Activated CD4-positive, alpha-beta T cell treated with anti-CD3 and anti-CD28 coated beads, Interleukin-2, amount 10 ng/mL, durations not matched to agents 7 days and 5 days (primary cell): ENCODE measurements at regions not wholly inside any gene's neighbourhood (a gene's known extent, or its start where the extent isn't known, plus 50 kb on each side); places are given as distances from the start of the nearest gene placed in this dataset.

Experiments used
- CTCF ChIA-PET: fragments of 350-600 bp; sonication (Branson Sonifier 250); formaldehyde crosslinking; loops from one replicate; lab custom pipeline; 2021; ENCODE audit warnings: antibody characterized with exemption; lab: Charles Lee
- POLR2A ChIA-PET: fragments of 350-600 bp; sonication (Branson Sonifier 250); formaldehyde crosslinking; loops from one replicate; lab custom pipeline; 2021; ENCODE audit warnings: antibody characterized with exemption; lab: Charles Lee
- DNase-seq: peaks from one replicate; pipeline ENCODE4 v3.0.0-alpha.2; 2020
- H3K27ac Mint-ChIP-seq: one replicate; pipeline ENCODE4 v1.8.0; 2021; ENCODE audit warnings: mild to moderate bottlenecking, moderate library complexity, mixed read lengths
- H3K27me3 Mint-ChIP-seq: one replicate; pipeline ENCODE4 v1.8.0; 2021; ENCODE audit warnings: mixed read lengths
- H3K36me3 Mint-ChIP-seq: one replicate; pipeline ENCODE4 v1.8.0; 2021; ENCODE audit warnings: low read depth, mixed read lengths
- H3K4me1 Mint-ChIP-seq: one replicate; pipeline ENCODE4 v1.8.0; 2021; ENCODE audit warnings: mixed read lengths
- H3K4me3 Mint-ChIP-seq: one replicate; pipeline ENCODE4 v1.8.0; 2021; ENCODE audit warnings: mild to moderate bottlenecking, moderate library complexity, mixed read lengths
- H3K9me3 Mint-ChIP-seq: one replicate; pipeline ENCODE4 v1.8.0; 2021; ENCODE audit warnings: mixed read lengths

- ChIA-PET CTCF (interaction anchor here (0.6 to 1.4 kb wide), 8 partner anchors 9 to 75 kb away, joined by 3 to 6 read pairs (median 3); no protein-coding TSS in a partner anchor), POLR2A (no interaction called here)
- H3K27ac Mint-ChIP-seq = peak overlapping the region; percentile 88
- H3K4me1 Mint-ChIP-seq = peaks cover 90% of the 10 kb centered on the region
- peak overlapping the region; percentile 23 for H3K4me3 Mint-ChIP-seq
- H3K36me3 Mint-ChIP-seq = peaks cover 9% of the 10 kb centered on the region
- H3K9me3 Mint-ChIP-seq = peaks cover 2% of the 10 kb centered on the region
- no peaks in the 10 kb centered on the region for H3K27me3 Mint-ChIP-seq
- peak; percentile 50 for DNase-seq
These were observed 204.0 kb upstream of the ID2 start for GRCh38 chr2:8477552-8478470.

- peaks cover 8% of the 10 kb centered on the region for H3K36me3 Mint-ChIP-seq
- H3K27me3 Mint-ChIP-seq = no peaks in the 10 kb centered on the region
- no peak overlapping the region for H3K4me3 Mint-ChIP-seq
- peaks cover 1% of the 10 kb centered on the region for H3K9me3 Mint-ChIP-seq
- peaks cover 91% of the 10 kb centered on the region for H3K4me1 Mint-ChIP-seq
- CTCF ChIA-PET = interaction anchor here (0.6 to 1.4 kb wide), 5 partner anchors 10 to 74 kb away, joined by 3 to 6 read pairs (median 3); no protein-coding TSS in a partner anchor
- POLR2A ChIA-PET = no interaction called here
- peak overlapping the region; percentile 88 for H3K27ac Mint-ChIP-seq
- no peak for DNase-seq
These were observed 203.4 kb upstream of the ID2 start for GRCh38 chr2:8478471-8478793.

DNA sequence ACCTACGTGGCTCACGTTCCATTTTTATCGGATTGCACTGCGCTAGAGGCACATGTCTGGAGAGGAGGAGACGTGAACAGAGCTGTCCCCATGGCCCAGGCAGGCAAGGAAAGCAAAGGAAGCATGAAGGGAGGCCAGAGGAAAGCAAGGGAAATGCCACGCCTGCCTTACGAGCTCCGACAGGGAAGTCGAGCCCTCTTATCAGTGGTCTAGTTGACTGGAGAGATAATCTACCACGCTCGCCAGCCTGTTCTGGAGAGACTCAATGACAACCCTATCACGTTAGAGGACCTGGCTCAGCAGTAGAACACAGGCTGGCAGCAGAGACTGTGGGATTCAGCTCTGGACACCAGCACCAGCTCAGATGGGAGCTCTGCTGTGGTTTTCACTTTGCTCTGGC lies 202.6 kb upstream of the ID2 start:
- no peaks in the 10 kb centered on the region for H3K9me3 Mint-ChIP-seq
- peak overlapping the region; percentile 3 for H3K27ac Mint-ChIP-seq
- H3K27me3 Mint-ChIP-seq = no peaks in the 10 kb centered on the region
- peaks cover 83% of the 10 kb centered on the region for H3K4me1 Mint-ChIP-seq
- CTCF ChIA-PET = interaction anchor here (0.9 kb wide), 1 partner anchor 10 kb away, joined by 3 read pairs; no protein-coding TSS in a partner anchor
- DNase-seq = no peak
- H3K4me3 Mint-ChIP-seq = no peak overlapping the region
- POLR2A ChIA-PET = no interaction called here
- no peaks in the 10 kb centered on the region for H3K36me3 Mint-ChIP-seq

DNA sequence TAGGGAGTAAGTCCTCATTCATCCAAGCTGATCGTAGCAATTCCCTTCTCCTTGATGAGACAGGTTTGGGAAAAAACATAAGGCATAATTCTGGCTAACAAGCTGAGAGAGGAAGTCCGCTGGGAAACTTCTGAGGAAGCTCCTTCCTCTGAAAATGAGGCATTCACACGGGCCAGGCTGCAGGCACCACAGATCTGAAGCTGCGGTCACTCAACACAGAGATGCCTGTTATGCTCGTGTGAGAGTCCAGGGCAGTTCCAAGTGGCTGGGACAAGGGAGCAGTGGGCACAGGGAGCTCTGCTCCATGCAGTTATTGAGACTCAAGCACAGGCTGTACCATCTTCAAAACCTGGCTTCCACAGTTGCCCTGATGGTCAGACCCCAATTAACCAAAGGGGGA lies 200.9 kb upstream of the ID2 start:
- H3K9me3 Mint-ChIP-seq = no peaks in the 10 kb centered on the region
- H3K4me3 Mint-ChIP-seq = no peak overlapping the region
- POLR2A ChIA-PET = no interaction called here
- no peaks in the 10 kb centered on the region for H3K36me3 Mint-ChIP-seq
- no peaks in the 10 kb centered on the region for H3K27me3 Mint-ChIP-seq
- CTCF ChIA-PET = interaction anchor here (0.8 to 2.1 kb wide), 7 partner anchors 9 to 63 kb away, joined by 4 to 8 read pairs (median 6); no protein-coding TSS in a partner anchor
- no peak for DNase-seq
- H3K27ac Mint-ChIP-seq = peak overlapping the region; percentile 42
- peaks cover 79% of the 10 kb centered on the region for H3K4me1 Mint-ChIP-seq

DNA sequence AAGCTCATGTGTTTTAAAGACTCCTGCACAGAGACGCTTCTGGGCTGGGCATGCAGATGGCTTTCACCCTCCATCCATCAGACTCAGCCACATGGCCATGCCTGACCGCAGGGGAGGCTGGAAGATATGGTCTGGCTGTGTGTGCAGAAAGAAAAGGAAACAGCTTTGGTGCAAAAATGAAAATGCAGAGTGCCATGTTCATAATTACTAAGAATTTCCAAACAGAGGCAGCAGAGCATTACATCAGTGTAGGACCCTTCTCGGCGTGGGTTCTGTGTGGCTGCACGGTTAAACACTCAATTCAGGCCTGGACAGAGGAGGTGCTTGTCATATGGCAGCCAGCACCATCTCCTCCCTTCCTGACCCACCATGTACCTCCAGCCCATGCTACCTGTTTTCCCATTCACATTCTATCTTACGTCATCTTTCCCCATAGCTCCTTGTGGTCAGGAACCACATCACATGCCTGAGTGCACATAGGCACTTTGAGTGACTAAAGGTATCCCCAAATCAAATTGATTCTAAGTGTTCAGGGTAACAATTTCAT lies 200.3 kb upstream of the ID2 start:
- H3K4me3 Mint-ChIP-seq = no peak overlapping the region
- no peaks in the 10 kb centered on the region for H3K27me3 Mint-ChIP-seq
- peaks cover 80% of the 10 kb centered on the region for H3K4me1 Mint-ChIP-seq
- DNase-seq = peak; percentile 45
- H3K27ac Mint-ChIP-seq = peak overlapping the region; percentile 59
- POLR2A ChIA-PET = no interaction called here
- CTCF ChIA-PET = interaction anchor here (0.8 to 2.8 kb wide), 9 partner anchors 9 to 63 kb away, joined by 4 to 13 read pairs (median 6); no protein-coding TSS in a partner anchor
- H3K9me3 Mint-ChIP-seq = no peaks in the 10 kb centered on the region
- no peaks in the 10 kb centered on the region for H3K36me3 Mint-ChIP-seq

DNA sequence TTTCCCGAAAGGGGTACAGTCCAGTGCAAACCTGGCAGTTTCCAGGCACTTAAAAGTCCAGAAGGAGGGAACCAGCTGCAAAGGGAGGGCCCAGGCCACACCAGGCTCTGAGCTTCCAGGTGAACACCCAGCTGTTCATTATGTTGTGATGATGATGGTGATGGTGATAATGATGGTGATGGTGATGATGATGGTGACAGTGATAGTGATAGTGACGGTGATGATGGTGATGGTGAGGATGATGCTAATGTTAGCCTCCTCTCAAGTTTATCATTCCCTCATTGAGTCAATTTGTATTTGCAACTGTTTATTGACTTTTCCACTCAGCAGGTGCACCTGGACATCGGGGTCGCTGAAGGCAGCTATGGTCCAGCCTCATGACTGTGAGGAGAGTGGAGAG lies 199.4 kb upstream of the ID2 start:
- POLR2A ChIA-PET = no interaction called here
- no peak for DNase-seq
- Mint-ChIP-seq H3K36me3 (no peaks in the 10 kb centered on the region), H3K27ac (peak overlapping the region; percentile 22), H3K4me3 (no peak overlapping the region), H3K4me1 (peaks cover 80% of the 10 kb centered on the region), H3K27me3 (no peaks in the 10 kb centered on the region), H3K9me3 (no peaks in the 10 kb centered on the region)
- CTCF ChIA-PET = interaction anchor here (0.6 to 2.8 kb wide), 6 partner anchors 9 to 139 kb away, joined by 4 to 13 read pairs (median 6); no protein-coding TSS in a partner anchor

- Mint-ChIP-seq H3K36me3 (no peaks in the 10 kb centered on the region), H3K27ac (no peak overlapping the region), H3K9me3 (no peaks in the 10 kb centered on the region), H3K27me3 (no peaks in the 10 kb centered on the region), H3K4me1 (peaks cover 73% of the 10 kb centered on the region), H3K4me3 (no peak overlapping the region)
- POLR2A ChIA-PET = no interaction called here
- CTCF ChIA-PET = interaction anchor here (1.0 to 1.6 kb wide), 2 partner anchors 9 to 11 kb away, joined by 3 to 6 read pairs; no protein-coding TSS in a partner anchor
- no peak for DNase-seq
These were observed 197.2 kb upstream of the ID2 start for GRCh38 chr2:8484502-8485283.

- Mint-ChIP-seq H3K4me3 (peak overlapping the region; percentile 61), H3K27me3 (no peaks in the 10 kb centered on the region), H3K9me3 (no peaks in the 10 kb centered on the region), H3K36me3 (no peaks in the 10 kb centered on the region), H3K27ac (no peak overlapping the region), H3K4me1 (peaks cover 63% of the 10 kb centered on the region)
- POLR2A ChIA-PET = no interaction called here
- no peak for DNase-seq
- CTCF ChIA-PET = interaction anchor here (1.6 kb wide), 1 partner anchor 10 kb away, joined by 6 read pairs; no protein-coding TSS in a partner anchor
These were observed 196.1 kb upstream of the ID2 start for GRCh38 chr2:8485736-8486135.

- POLR2A ChIA-PET = no interaction called here
- Mint-ChIP-seq H3K4me1 (peaks cover 59% of the 10 kb centered on the region), H3K27me3 (no peaks in the 10 kb centered on the region), H3K36me3 (no peaks in the 10 kb centered on the region), H3K9me3 (no peaks in the 10 kb centered on the region), H3K4me3 (peak overlapping the region; percentile 61), H3K27ac (peak overlapping the region; percentile 85)
- CTCF ChIA-PET = interaction anchor here (0.6 to 0.9 kb wide), 3 partner anchors 8 to 316 kb away, joined by 3 read pairs; no protein-coding TSS in a partner anchor
- DNase-seq = no peak
These were observed 195.7 kb upstream of the ID2 start for GRCh38 chr2:8486141-8486540.

- H3K9me3 Mint-ChIP-seq = no peaks in the 10 kb centered on the region
- no peak for DNase-seq
- peak overlapping the region; percentile 85 for H3K27ac Mint-ChIP-seq
- peak overlapping the region; percentile 61 for H3K4me3 Mint-ChIP-seq
- peaks cover 49% of the 10 kb centered on the region for H3K4me1 Mint-ChIP-seq
- no peaks in the 10 kb centered on the region for H3K36me3 Mint-ChIP-seq
- H3K27me3 Mint-ChIP-seq = no peaks in the 10 kb centered on the region
- ChIA-PET CTCF (interaction anchor here (1.1 kb wide), 1 partner anchor 51 kb away, joined by 3 read pairs; no protein-coding TSS in a partner anchor), POLR2A (interaction anchor here (0.7 kb wide), 1 partner anchor 57 kb away, joined by 3 read pairs; no protein-coding TSS in a partner anchor)
These were observed 194.4 kb upstream of the ID2 start for GRCh38 chr2:8487461-8487932.

DNA sequence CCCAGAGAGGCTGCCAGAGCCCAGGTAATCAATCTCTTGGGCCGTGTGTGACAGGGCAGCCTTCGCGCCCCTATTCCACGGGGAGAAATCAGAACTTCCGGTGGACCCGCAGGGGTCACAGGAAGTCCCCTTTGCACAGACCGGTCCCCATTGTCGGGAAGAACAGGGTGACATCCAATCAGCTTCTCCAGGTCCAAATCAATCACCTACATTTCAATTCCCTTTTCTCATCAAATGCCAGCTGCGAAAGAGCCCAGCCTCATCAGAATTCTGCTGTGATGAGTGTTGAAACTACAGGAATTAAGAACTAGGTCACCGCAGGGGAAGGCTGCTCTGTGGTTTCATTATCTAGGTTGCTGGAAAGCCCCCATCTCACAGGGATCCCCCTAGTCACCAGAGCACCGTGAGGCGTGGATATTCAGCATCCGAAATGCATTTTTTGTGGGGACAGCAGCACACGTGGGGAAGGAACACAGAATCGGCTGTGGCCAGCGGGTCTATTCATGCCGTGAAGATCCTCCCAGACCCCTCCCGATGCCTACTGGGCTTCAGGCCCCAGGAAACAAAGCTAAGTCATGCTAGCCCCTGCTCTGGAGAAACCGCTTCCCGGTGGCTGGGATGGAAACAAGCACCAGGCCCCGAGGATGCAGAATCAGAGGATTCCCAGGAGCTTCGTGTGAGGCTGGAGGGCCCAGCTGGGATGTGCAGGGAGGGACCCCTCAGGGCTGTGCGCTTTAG lies 193.7 kb upstream of the ID2 start:
- H3K27ac Mint-ChIP-seq = peak overlapping the region; percentile 85
- CTCF ChIA-PET = interaction anchor here (1.0 to 1.7 kb wide), 5 partner anchors 9 to 50 kb away, joined by 3 to 9 read pairs (median 3); no protein-coding TSS in a partner anchor
- H3K4me3 Mint-ChIP-seq = peak overlapping the region; percentile 61
- no peaks in the 10 kb centered on the region for H3K36me3 Mint-ChIP-seq
- no peaks in the 10 kb centered on the region for H3K27me3 Mint-ChIP-seq
- POLR2A ChIA-PET = interaction anchor here (0.7 to 1.1 kb wide), 2 partner anchors 54 to 56 kb away, joined by 3 read pairs; no protein-coding TSS in a partner anchor
- DNase-seq = peak; percentile 24
- no peaks in the 10 kb centered on the region for H3K9me3 Mint-ChIP-seq
- peaks cover 42% of the 10 kb centered on the region for H3K4me1 Mint-ChIP-seq
